Cardiac fibroblast (primary cell): ENCODE measurements at regions not wholly inside any gene's neighbourhood (a gene's known extent, or its start where the extent isn't known, plus 50 kb on each side); places are given as distances from the start of the nearest gene placed in this dataset.
A peak's percentile ranks its signal among the peaks of the same experiment; 100 is the strongest.
"Not testable (repeated sequence)": the region's sequence is repeated elsewhere in the genome, so short reads cannot be mapped to it uniquely, and the experiment has no call there.

ENCODE experiments used
- DNase-seq, 2 donors: peaks; one replicate each; pipeline versions ENCODE4 v3.0.0 to v3.0.0-alpha.2; 2010; ENCODE audit warnings: low read depth in 2 of 2
- H3K4me3 ChIP-seq, 2 donors: replicated peaks in 1 of 2; 1 replicate in 1 of 2; 2 replicates in 1 of 2; pipeline ENCODE4 v1.5.1; 2011; ENCODE audit warnings: low read depth in 2 of 2, low read length in 2 of 2, mild to moderate bottlenecking in 2 of 2, moderate library complexity in 1 of 2
- CTCF ChIP-seq: IDR thresholded peaks from one replicate; pipeline ENCODE4 v1.5.1; 2011; ENCODE audit warnings: low read depth, mild to moderate bottlenecking, low read length, inconsistent platforms

GRCh38 chr12:34607520-34608195 lies 585.4 kb downstream of the ALG10 start:
- no peak for DNase-seq
- no peak for TF ChIP-seq CTCF
- no peak overlapping the region for H3K4me3 ChIP-seq

GRCh38 chr12:34613988-34614387 lies 591.7 kb downstream of the ALG10 start:
- H3K4me3 ChIP-seq, DNase-seq: not testable (repeated sequence)

GRCh38 chr12:34625116-34625515 lies 602.8 kb downstream of the ALG10 start:
- no peak overlapping the region for H3K4me3 ChIP-seq
- peak; percentile 18 for TF ChIP-seq CTCF
- peak in 1 of 2 donors; percentile 31 for DNase-seq

GRCh38 chr12:34626363-34627157 lies 604.3 kb downstream of the ALG10 start:
- DNase-seq, result no peak
- no peak for TF ChIP-seq CTCF
- no peak overlapping the region for H3K4me3 ChIP-seq
